Stimulated activated CD8-positive, alpha-beta memory T cell treated with anti-CD3 and anti-CD28 coated beads, Interleukin-12 subunit alpha, Interleukin-12 subunit beta, amount 100 ng/mL, for 1 hour (primary cell): ENCODE measurements at regions not wholly inside any gene's neighbourhood (a gene's known extent, or its start where the extent isn't known, plus 50 kb on each side); places are given as distances from the start of the nearest gene placed in this dataset.

Experiments used
- DNase-seq: peaks from one replicate; pipeline ENCODE4 v3.0.0-alpha.2; 2020; ENCODE audit warnings: low read depth

GRCh38 chr12:34291426-34291901 lies 269.2 kb downstream of the ALG10 start:
- no peak for DNase-seq

- no peak for DNase-seq
Observed at GRCh38 chr12:34292736-34293625, 270.7 kb downstream of the ALG10 start.

- DNase-seq: no peak
Observed at GRCh38 chr12:34294137-34294536, 271.8 kb downstream of the ALG10 start.

- DNase-seq: no peak
Observed at GRCh38 chr12:34294671-34295365, 272.5 kb downstream of the ALG10 start.

- no peak for DNase-seq
Observed at GRCh38 chr12:34295366-34296142, 273.3 kb downstream of the ALG10 start.

- no peak for DNase-seq
Observed at GRCh38 chr12:34296143-34297041, 274.1 kb downstream of the ALG10 start.

- no peak for DNase-seq
Observed at GRCh38 chr12:34297126-34297789, 275.0 kb downstream of the ALG10 start.

GRCh38 chr12:34297790-34298164 lies 275.5 kb downstream of the ALG10 start:
- DNase-seq: no peak

GRCh38 chr12:34298176-34298970 lies 276.1 kb downstream of the ALG10 start:
- no peak for DNase-seq

- DNase-seq: no peak
Observed at GRCh38 chr12:34298971-34299801, 276.9 kb downstream of the ALG10 start.

- no peak for DNase-seq
Observed at GRCh38 chr12:34299802-34300193, 277.5 kb downstream of the ALG10 start.

GRCh38 chr12:34300376-34301250 lies 278.3 kb downstream of the ALG10 start:
- DNase-seq: no peak

GRCh38 chr12:34301251-34302130 lies 279.2 kb downstream of the ALG10 start:
- DNase-seq: no peak

- no peak for DNase-seq
Observed at GRCh38 chr12:34302131-34302885, 280.0 kb downstream of the ALG10 start.

- no peak for DNase-seq
Observed at GRCh38 chr12:34303091-34303870, 281.0 kb downstream of the ALG10 start.

- DNase-seq: no peak
Observed at GRCh38 chr12:34304001-34304400, 281.7 kb downstream of the ALG10 start.
